ENCODE measurements at regions not wholly inside any gene's neighbourhood (a gene's known extent, or its start where the extent isn't known, plus 50 kb on each side); places are given as distances from the start of the nearest gene placed in this dataset.

- no peak overlapping the region for H3K4me3 ChIP-seq (ENCODE audit: low read depth, low read length)
- no peak for TF ChIP-seq MAX (IDR thresholded peaks at IDR 0.05; ENCODE audit: low read depth, low read length)
- TF ChIP-seq CTCF (IDR thresholded peaks at IDR 0.05; ENCODE audit: low read depth, low read length) = no peak
- TF ChIP-seq POLR2A (IDR thresholded peaks at IDR 0.05; ENCODE audit: extremely low read depth, insufficient read length) = no peak
- no peak for TF ChIP-seq MYC (IDR thresholded peaks at IDR 0.05; ENCODE audit: low read depth, low read length)
- DNase-seq (ENCODE audit: low read depth) = no peak
Observed at GRCh38 chr1:239538239-239538988, 152.0 kb downstream of the CHRM3 start.

- no peak for DNase-seq (ENCODE audit: low read depth)
- H3K4me3 ChIP-seq (ENCODE audit: low read depth, low read length) = no peak overlapping the region
- no peak for TF ChIP-seq MYC (IDR thresholded peaks at IDR 0.05; ENCODE audit: low read depth, low read length)
- TF ChIP-seq MAX (IDR thresholded peaks at IDR 0.05; ENCODE audit: low read depth, low read length) = no peak
- TF ChIP-seq CTCF (IDR thresholded peaks at IDR 0.05; ENCODE audit: low read depth, low read length) = no peak
- TF ChIP-seq POLR2A (IDR thresholded peaks at IDR 0.05; ENCODE audit: extremely low read depth, insufficient read length) = no peak
Observed at GRCh38 chr1:239539051-239539450, 152.7 kb downstream of the CHRM3 start.

GRCh38 chr1:239539812-239540211, 153.4 kb downstream of the CHRM3 start:
- DNase-seq (ENCODE audit: low read depth) = no peak
- H3K4me3 ChIP-seq (ENCODE audit: low read depth, low read length) = no peak overlapping the region
- TF ChIP-seq POLR2A (IDR thresholded peaks at IDR 0.05; ENCODE audit: extremely low read depth, insufficient read length) = no peak
- no peak for TF ChIP-seq MYC (IDR thresholded peaks at IDR 0.05; ENCODE audit: low read depth, low read length)
- TF ChIP-seq CTCF (IDR thresholded peaks at IDR 0.05; ENCODE audit: low read depth, low read length) = no peak
- TF ChIP-seq MAX (IDR thresholded peaks at IDR 0.05; ENCODE audit: low read depth, low read length) = no peak

- TF ChIP-seq CTCF (IDR thresholded peaks at IDR 0.05; ENCODE audit: low read depth, low read length) (no peak), MAX (IDR thresholded peaks at IDR 0.05; ENCODE audit: low read depth, low read length) (no peak), MYC (IDR thresholded peaks at IDR 0.05; ENCODE audit: low read depth, low read length) (no peak), POLR2A (IDR thresholded peaks at IDR 0.05; ENCODE audit: extremely low read depth, insufficient read length) (no peak)
- DNase-seq (ENCODE audit: low read depth) = no peak
- no peak overlapping the region for H3K4me3 ChIP-seq (ENCODE audit: low read depth, low read length)
Observed at GRCh38 chr1:239543873-239544272, 157.5 kb downstream of the CHRM3 start.

- no peak for DNase-seq (ENCODE audit: low read depth)
- TF ChIP-seq CTCF (IDR thresholded peaks at IDR 0.05; ENCODE audit: low read depth, low read length) (no peak), MYC (IDR thresholded peaks at IDR 0.05; ENCODE audit: low read depth, low read length) (no peak), MAX (IDR thresholded peaks at IDR 0.05; ENCODE audit: low read depth, low read length) (no peak), POLR2A (IDR thresholded peaks at IDR 0.05; ENCODE audit: extremely low read depth, insufficient read length) (no peak)
Observed at GRCh38 chr1:239545466-239545865, 159.1 kb downstream of the CHRM3 start.

More at GRCh38 chr1:239545466-239545865, 159.1 kb downstream of the CHRM3 start:
- H3K4me3 ChIP-seq (ENCODE audit: low read depth, low read length) = no peak overlapping the region
